HCT116 (cell line): ENCODE measurements at regions not wholly inside any gene's neighbourhood (a gene's known extent, or its start where the extent isn't known, plus 50 kb on each side); places are given as distances from the start of the nearest gene placed in this dataset.

ENCODE experiments used
- CTCF ChIP-seq, 3 experiments: fragments of 200-600 bp in 1 of 3; sonication (generic) in 1 of 3; IDR thresholded peaks in 2 of 3; conservative IDR thresholded peaks in 1 of 3; 2 replicates each; pipeline ENCODE4 v1.5.1; 2012 to 2017; ENCODE audit warnings: low read depth in 2 of 3, low read length in 2 of 3, antibody characterized with exemption in 1 of 3, borderline replicate concordance in 1 of 3, control low read depth in 1 of 3, mild to moderate bottlenecking in 1 of 3, mixed read lengths in 1 of 3, mixed run types in 1 of 3, moderate library complexity in 1 of 3; ENCODE audit not compliant: insufficient read depth in 1 of 3
- EZH2 ChIP-seq: fragments of 200-600 bp; sonication (generic); IDR thresholded peaks from 2 replicates; pipeline ENCODE4 v1.6.1; 2017; ENCODE audit warnings: antibody characterized with exemption, mixed run types
- POLR2AphosphoS5 ChIP-seq: IDR thresholded peaks from 2 replicates; pipeline ENCODE4 v1.6.1; 2011; ENCODE audit warnings: mild to moderate bottlenecking, low read depth, low read length, moderate library complexity
- RAD21 ChIP-seq: IDR thresholded peaks from 2 replicates; pipeline ENCODE4 v1.6.1; 2012; ENCODE audit warnings: low read depth, mild to moderate bottlenecking
- REST ChIP-seq: IDR thresholded peaks from 2 replicates; pipeline ENCODE4 v1.6.1; 2012; ENCODE audit warnings: low read depth
- SIN3A ChIP-seq: IDR thresholded peaks from 2 replicates; pipeline ENCODE4 v1.6.1; 2012; ENCODE audit warnings: low read depth
- ZNF274 ChIP-seq: fragments of 200-500 bp; sonication (Bioruptor generic); IDR thresholded peaks from 2 replicates; pipeline ENCODE4 v1.6.1; 2014; ENCODE audit warnings: mild to moderate bottlenecking, low read depth, low read length, inconsistent platforms

DNA sequence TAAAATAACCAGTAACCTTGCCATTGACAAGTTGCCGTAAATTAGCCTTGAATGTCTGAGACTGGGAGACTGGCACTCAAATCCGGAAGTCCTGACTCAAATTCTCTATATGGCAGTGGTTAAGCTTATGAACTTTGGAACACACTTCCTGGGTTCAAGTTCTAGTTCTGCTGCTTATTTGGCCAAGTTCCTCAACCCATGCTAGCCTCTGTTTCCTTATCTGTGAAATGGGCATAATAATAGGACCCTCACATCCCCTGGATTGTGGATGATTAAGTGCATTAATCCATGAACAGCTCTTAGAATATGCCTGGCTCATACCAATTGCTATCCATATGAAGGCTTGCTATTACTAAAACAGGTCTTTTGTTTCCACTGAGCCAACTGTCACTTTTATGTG, 311.5 kb downstream of the EDEM1 start:
- TF ChIP-seq SIN3A (no peak), REST (no peak), RAD21 (no peak), CTCF (IDR thresholded peaks at IDR 0.05 in 2 of 3, conservative IDR thresholded peaks at IDR 0.05 in 1 of 3; ENCODE audit: borderline replicate concordance in 1 of 3, insufficient read depth in 1 of 3, low read depth in 2 of 3, low read length in 2 of 3) (no peak), ZNF274 (no peak), POLR2AphosphoS5 (no peak), EZH2 (no peak)
